KMS-11 (cell line): ENCODE measurements at regions not wholly inside any gene's neighbourhood (a gene's known extent, or its start where the extent isn't known, plus 50 kb on each side); places are given as distances from the start of the nearest gene placed in this dataset.

ENCODE experiments used
- H2AFZ ChIP-seq: fragments of 200-600 bp; sonication (generic); 2 replicates; pipeline ENCODE4 v1.6.1; 2016; ENCODE audit warnings: antibody characterized with exemption, mixed run types, low read depth
- H3K27ac ChIP-seq: fragments of 200-600 bp; sonication (generic); 2 replicates; pipeline ENCODE4 v1.6.1; 2016; ENCODE audit warnings: mild to moderate bottlenecking, mixed run types
- H3K27me3 ChIP-seq: fragments of 200-600 bp; sonication (generic); 2 replicates; pipeline ENCODE4 v1.6.1; 2017; ENCODE audit warnings: mild to moderate bottlenecking, low read depth, mixed run types, moderate library complexity; ENCODE audit not compliant: insufficient read depth
- H3K36me3 ChIP-seq: fragments of 200-600 bp; sonication (generic); 2 replicates; pipeline ENCODE4 v1.6.1; 2017; ENCODE audit warnings: mild to moderate bottlenecking, mixed run types; ENCODE audit not compliant: insufficient read depth
- H3K4me1 ChIP-seq: fragments of 200-600 bp; sonication (generic); 2 replicates; pipeline ENCODE4 v1.6.1; 2016; ENCODE audit warnings: mild to moderate bottlenecking, low read depth, mixed run types; ENCODE audit not compliant: poor library complexity, severe bottlenecking
- H3K4me2 ChIP-seq: fragments of 200-600 bp; sonication (generic); 2 replicates; pipeline ENCODE4 v1.7.0; 2016; ENCODE audit warnings: mild to moderate bottlenecking, mixed run types
- H3K4me3 ChIP-seq: fragments of 200-600 bp; sonication (generic); IDR thresholded peaks from 2 replicates; pipeline ENCODE4 v1.6.1; 2017; ENCODE audit warnings: low read depth, low read length, mixed read lengths; ENCODE audit not compliant: insufficient read depth
- H3K79me2 ChIP-seq: fragments of 200-600 bp; sonication (generic); 2 replicates; pipeline ENCODE4 v1.6.1; 2016; ENCODE audit warnings: low read depth, mixed run types; ENCODE audit not compliant: insufficient read depth
- H3K9ac ChIP-seq: fragments of 200-600 bp; sonication (generic); 2 replicates; pipeline ENCODE4 v1.6.1; 2016; ENCODE audit warnings: mild to moderate bottlenecking, mixed run types
- H4K20me1 ChIP-seq: fragments of 200-600 bp; sonication (generic); 2 replicates; pipeline ENCODE4 v1.6.1; 2016; ENCODE audit warnings: mild to moderate bottlenecking, mixed run types; ENCODE audit not compliant: insufficient read depth
- TF ChIP-seq, protein P1 (sequence below): fragments of 200-600 bp; sonication (generic); conservative IDR thresholded peaks from 2 replicates; pipeline ENCODE4 v1.6.1; 2017; ENCODE audit warnings: low read depth, mild to moderate bottlenecking, antibody characterized with exemption, low read length, moderate library complexity, mixed read lengths

DNA sequence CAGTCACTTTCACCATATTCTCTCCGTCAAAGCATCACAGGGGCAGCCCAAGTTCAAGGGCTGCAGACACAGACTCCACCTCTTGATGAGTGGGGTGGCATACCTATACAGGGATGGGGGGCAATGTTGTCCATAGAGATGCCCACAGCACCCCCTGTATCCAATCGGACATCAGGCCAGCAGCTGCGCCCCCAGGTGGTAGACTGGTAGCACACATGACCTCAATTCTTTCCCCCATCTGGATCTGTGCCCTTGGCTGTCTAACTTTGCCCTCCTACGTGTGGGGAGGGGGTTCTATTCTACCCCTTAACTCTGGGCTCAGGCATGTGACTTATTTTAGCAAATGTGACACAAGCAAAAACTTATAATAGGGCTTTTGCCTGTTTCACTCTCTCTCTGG lies 84.0 kb upstream of the SLC25A48 start:
- Histone ChIP-seq H3K79me2 (no peaks in the 10 kb centered on the region), H3K4me3 (no peak overlapping the region), H2AFZ (no peak overlapping the region), H3K36me3 (no peaks in the 10 kb centered on the region), H3K27me3 (no peaks in the 10 kb centered on the region), H3K27ac (no peak overlapping the region), H3K4me2 (no peak overlapping the region), H3K9ac (no peak overlapping the region), H4K20me1 (no peaks in the 10 kb centered on the region), H3K4me1 (no peaks in the 10 kb centered on the region)
- TF ChIP-seq, protein P1, sequence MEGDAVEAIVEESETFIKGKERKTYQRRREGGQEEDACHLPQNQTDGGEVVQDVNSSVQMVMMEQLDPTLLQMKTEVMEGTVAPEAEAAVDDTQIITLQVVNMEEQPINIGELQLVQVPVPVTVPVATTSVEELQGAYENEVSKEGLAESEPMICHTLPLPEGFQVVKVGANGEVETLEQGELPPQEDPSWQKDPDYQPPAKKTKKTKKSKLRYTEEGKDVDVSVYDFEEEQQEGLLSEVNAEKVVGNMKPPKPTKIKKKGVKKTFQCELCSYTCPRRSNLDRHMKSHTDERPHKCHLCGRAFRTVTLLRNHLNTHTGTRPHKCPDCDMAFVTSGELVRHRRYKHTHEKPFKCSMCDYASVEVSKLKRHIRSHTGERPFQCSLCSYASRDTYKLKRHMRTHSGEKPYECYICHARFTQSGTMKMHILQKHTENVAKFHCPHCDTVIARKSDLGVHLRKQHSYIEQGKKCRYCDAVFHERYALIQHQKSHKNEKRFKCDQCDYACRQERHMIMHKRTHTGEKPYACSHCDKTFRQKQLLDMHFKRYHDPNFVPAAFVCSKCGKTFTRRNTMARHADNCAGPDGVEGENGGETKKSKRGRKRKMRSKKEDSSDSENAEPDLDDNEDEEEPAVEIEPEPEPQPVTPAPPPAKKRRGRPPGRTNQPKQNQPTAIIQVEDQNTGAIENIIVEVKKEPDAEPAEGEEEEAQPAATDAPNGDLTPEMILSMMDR, result no peak

DNA sequence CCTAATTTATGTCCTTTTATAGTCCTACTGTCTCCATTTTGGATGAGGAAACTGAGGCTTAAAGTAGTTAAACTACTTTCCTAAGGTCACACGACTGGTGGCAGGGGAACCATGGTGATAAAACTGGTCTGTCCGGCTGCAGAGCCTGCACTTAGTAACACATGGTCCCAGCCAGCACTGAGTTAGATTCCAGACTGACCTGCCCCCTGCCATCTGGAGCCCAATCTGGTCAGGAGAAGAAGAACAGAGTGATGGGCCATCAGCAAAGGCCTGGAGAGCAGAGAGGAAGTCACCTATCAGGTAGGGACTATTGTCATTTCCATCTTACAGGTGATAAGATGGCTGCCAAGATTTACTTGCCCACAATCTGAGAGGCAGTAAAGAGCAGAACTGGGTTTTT lies 86.6 kb upstream of the SLC25A48 start:
- no peak overlapping the region for H3K4me2 ChIP-seq
- H3K36me3 ChIP-seq, result no peaks in the 10 kb centered on the region
- H2AFZ ChIP-seq, result no peak overlapping the region
- no peaks in the 10 kb centered on the region for H3K79me2 ChIP-seq
- no peaks in the 10 kb centered on the region for H3K27me3 ChIP-seq
- TF ChIP-seq, protein P1, result no peak
- H3K4me1 ChIP-seq, result peaks cover 7% of the 10 kb centered on the region
- no peaks in the 10 kb centered on the region for H4K20me1 ChIP-seq
- H3K27ac ChIP-seq, result no peak overlapping the region
- no peak overlapping the region for H3K9ac ChIP-seq
- no peak overlapping the region for H3K4me3 ChIP-seq

DNA sequence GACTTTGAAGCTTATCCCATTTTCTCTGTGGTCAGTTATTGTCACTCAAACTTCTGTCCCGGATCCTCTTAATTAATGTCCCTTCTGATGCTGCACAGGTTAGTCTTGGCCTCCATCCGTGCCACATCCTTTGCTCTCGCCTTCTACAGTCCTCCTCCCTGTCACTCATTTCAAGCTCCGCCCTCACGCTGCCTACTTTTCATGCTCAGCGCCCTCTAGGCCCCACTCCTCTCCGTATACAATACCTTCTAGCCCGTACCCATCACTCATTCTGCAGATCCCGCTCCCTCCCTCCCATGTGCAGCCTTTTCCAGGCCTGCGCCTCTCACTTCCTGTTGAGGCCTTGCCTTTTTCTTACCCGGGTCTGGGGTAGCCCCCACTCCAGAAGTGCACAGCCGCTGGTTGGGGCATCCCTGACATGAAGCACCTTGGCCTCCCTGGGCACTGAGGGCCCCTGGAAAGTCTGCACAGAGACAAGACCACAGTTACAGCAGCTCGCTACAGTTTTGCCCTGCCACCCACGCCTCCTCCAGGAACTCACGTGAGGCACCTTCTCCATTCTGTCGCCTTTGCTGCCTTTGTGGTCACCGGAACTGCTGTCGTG lies 88.5 kb upstream of the SLC25A48 start:
- H3K4me3 ChIP-seq, result no peak overlapping the region
- H4K20me1 ChIP-seq, result no peaks in the 10 kb centered on the region
- H3K4me2 ChIP-seq, result no peak overlapping the region
- no peak overlapping the region for H2AFZ ChIP-seq
- H3K9ac ChIP-seq, result no peak overlapping the region
- no peaks in the 10 kb centered on the region for H3K79me2 ChIP-seq
- TF ChIP-seq, protein P1, result no peak
- H3K4me1 ChIP-seq, result peaks cover 23% of the 10 kb centered on the region
- H3K27me3 ChIP-seq, result no peaks in the 10 kb centered on the region
- no peak overlapping the region for H3K27ac ChIP-seq
- no peaks in the 10 kb centered on the region for H3K36me3 ChIP-seq

DNA sequence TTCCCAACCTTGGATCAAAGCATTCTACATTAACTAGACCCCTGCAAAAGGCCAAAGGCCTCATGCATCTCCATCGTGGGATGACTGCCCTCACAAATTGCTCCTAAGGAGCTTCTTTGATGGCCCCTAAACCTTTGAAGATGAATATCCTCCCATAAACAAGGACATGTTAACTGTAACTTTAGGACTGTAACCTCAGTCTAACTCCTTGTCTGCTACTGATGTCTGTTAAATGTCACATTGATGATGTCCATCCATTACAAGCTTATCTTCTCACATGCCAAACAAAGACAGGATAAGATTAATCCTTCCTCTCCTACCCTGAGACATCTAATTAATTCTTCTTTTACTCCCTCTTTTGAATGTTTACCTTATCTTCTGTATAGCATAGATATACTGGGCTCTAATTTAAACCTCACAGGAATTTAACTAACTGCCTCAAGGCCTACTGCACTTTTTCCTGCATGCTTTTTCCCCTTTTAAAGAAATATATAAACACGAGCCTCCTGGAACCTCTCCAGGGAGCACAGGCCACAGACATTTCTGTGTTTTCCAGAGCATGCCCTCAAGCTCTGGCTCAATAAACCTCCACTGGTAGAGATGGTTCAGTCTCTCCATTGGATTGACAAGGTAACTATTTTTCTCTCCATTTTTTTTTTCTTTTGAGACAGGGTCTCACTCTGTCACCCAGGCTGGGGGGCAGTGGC lies 90.6 kb upstream of the SLC25A48 start:
- no peak overlapping the region for H2AFZ ChIP-seq
- TF ChIP-seq, protein P1, result no peak
- no peaks in the 10 kb centered on the region for H3K27me3 ChIP-seq
- H3K9ac ChIP-seq, result no peak overlapping the region
- peaks cover 44% of the 10 kb centered on the region for H3K4me1 ChIP-seq
- H4K20me1 ChIP-seq, result no peaks in the 10 kb centered on the region
- no peaks in the 10 kb centered on the region for H3K36me3 ChIP-seq
- no peak overlapping the region for H3K4me2 ChIP-seq
- no peaks in the 10 kb centered on the region for H3K79me2 ChIP-seq
- H3K27ac ChIP-seq, result no peak overlapping the region
- no peak overlapping the region for H3K4me3 ChIP-seq
